BE2C (cell line): ENCODE measurements at regions not wholly inside any gene's neighbourhood (a gene's known extent, or its start where the extent isn't known, plus 50 kb on each side); places are given as distances from the start of the nearest gene placed in this dataset.

Experiments used
- DNase-seq: peaks from one replicate; pipeline ENCODE4 v3.0.0-alpha.2; 2020
- H3K27me3 ChIP-seq: fragments of 250-450 bp; sonication (Bioruptor Pico); 2 replicates; pipeline ENCODE4 v1.5.1; 2020; ENCODE audit warnings: mild to moderate bottlenecking
- H3K36me3 ChIP-seq: fragments of 250-450 bp; sonication (Bioruptor Pico); 2 replicates; pipeline ENCODE4 v1.5.1; 2020; ENCODE audit warnings: mild to moderate bottlenecking
- H3K4me1 ChIP-seq: fragments of 250-450 bp; sonication (Bioruptor Pico); 2 replicates; pipeline ENCODE4 v1.5.1; 2020
- H3K4me3 ChIP-seq: 2 replicates; pipeline ENCODE4 v1.5.1; 2011; ENCODE audit warnings: low read depth, low read length
- H3K9me3 ChIP-seq: fragments of 250-450 bp; sonication (Bioruptor Pico); 2 replicates; pipeline ENCODE4 v1.5.1; 2020
- TF ChIP-seq, protein P1 (sequence below): IDR thresholded peaks from 2 replicates; pipeline ENCODE4 v1.5.1; 2012; ENCODE audit warnings: mild to moderate bottlenecking, low read depth, low read length

DNA sequence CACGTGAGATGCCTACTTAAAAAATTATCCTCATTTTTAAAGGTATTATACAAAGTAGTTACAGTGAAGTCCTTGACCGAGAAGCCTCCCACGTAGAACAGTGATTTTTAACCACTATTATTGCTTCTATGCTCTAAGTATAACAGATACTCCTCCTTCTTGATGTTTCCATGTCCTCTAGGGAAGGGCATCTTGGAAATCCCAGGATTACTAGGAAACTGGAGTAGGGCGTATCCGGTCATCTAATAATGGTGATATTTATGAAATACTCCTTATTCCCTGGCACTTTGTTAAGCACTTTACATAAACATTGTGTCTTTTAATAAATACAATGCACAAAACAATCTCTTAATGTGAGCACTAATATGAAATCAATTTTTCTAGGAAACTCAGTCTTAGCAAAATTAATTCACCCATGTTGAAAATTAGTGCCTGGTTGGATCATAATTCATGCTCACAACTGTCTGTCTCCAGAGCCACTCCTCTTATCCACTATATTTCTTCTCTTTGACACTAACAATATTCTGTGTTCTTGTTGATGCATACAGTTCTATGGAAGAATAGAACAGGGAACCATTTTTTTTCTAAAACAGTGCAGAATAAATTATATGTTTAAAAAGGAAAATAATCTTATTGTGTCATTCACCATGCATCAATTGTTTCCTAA is 128.6 kb upstream of the SEMA3E start:
- H3K9me3 ChIP-seq, result no peaks in the 10 kb centered on the region
- H3K4me3 ChIP-seq, result no peak overlapping the region
- H3K27me3 ChIP-seq, result no peaks in the 10 kb centered on the region
- TF ChIP-seq, protein P1, sequence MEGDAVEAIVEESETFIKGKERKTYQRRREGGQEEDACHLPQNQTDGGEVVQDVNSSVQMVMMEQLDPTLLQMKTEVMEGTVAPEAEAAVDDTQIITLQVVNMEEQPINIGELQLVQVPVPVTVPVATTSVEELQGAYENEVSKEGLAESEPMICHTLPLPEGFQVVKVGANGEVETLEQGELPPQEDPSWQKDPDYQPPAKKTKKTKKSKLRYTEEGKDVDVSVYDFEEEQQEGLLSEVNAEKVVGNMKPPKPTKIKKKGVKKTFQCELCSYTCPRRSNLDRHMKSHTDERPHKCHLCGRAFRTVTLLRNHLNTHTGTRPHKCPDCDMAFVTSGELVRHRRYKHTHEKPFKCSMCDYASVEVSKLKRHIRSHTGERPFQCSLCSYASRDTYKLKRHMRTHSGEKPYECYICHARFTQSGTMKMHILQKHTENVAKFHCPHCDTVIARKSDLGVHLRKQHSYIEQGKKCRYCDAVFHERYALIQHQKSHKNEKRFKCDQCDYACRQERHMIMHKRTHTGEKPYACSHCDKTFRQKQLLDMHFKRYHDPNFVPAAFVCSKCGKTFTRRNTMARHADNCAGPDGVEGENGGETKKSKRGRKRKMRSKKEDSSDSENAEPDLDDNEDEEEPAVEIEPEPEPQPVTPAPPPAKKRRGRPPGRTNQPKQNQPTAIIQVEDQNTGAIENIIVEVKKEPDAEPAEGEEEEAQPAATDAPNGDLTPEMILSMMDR, result no peak
- DNase-seq, result no peak
- no peaks in the 10 kb centered on the region for H3K36me3 ChIP-seq
- no peaks in the 10 kb centered on the region for H3K4me1 ChIP-seq

DNA sequence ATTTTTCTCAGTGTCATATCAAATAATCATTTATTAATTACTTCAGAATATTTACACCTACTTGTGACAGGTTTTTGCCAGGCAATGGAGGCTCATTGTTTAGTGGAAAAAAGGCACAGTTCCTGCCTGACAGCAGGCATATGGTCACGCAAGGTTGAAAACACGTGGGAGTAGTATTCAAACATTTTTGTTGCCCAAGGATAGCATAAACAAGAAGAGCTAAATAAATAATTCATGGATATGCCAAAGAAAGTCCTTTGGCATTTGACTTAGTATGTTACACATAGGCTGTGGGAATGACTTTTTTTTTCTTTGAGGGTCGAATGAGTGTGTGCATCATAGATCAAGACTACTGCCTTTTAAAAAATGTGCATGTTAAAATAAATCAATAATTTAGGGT is 120.5 kb upstream of the SEMA3E start:
- H3K4me1 ChIP-seq, result no peaks in the 10 kb centered on the region
- no peaks in the 10 kb centered on the region for H3K9me3 ChIP-seq
- no peaks in the 10 kb centered on the region for H3K36me3 ChIP-seq
- no peak for DNase-seq
- TF ChIP-seq, protein P1, result no peak
- no peak overlapping the region for H3K4me3 ChIP-seq
- H3K27me3 ChIP-seq, result no peaks in the 10 kb centered on the region

DNA sequence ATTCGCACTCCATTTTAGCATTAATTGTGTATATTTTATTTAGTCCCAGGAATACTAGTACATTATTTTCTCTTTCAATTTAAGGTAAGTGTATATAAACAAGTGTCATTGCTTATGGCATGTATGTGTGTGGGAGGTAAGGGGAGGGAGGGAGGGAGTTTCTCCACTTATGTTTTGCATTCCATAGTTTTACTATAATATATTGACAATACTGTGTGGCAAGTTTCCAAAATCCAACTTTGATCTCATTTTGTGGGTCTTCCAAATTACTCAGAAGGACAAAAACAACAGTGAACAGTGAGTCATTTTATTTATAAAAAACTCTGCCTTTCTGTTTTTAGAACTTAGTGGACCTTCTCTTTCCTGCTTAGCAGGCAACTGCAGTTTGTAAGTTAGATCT is 102.3 kb upstream of the SEMA3E start:
- TF ChIP-seq, protein P1, result no peak
- H3K36me3 ChIP-seq, result no peaks in the 10 kb centered on the region
- H3K9me3 ChIP-seq, result no peaks in the 10 kb centered on the region
- DNase-seq, result no peak
- H3K27me3 ChIP-seq, result no peaks in the 10 kb centered on the region
- H3K4me1 ChIP-seq, result no peaks in the 10 kb centered on the region
- H3K4me3 ChIP-seq, result no peak overlapping the region

DNA sequence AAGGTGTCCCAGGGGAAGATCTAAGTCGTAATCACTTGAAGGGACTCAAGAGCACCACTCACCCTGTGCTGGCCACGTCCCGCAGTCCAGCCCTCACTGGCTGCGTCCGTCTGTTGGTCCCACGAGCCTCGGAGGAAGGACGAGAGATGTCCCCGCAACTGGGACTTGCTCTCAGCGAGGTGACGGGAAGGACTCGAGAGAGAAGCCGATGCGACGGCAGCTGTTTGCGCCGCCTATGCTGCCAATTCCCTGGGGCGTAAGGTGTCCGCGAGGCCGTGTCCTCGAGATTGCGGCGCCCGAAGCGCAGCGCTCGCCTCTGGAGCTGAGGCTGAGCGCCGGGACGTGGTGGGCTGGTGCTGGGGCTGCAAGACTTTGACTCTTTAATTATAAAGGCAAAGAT is 100.6 kb upstream of the SEMA3E start:
- DNase-seq, result no peak
- TF ChIP-seq, protein P1, result no peak

DNA sequence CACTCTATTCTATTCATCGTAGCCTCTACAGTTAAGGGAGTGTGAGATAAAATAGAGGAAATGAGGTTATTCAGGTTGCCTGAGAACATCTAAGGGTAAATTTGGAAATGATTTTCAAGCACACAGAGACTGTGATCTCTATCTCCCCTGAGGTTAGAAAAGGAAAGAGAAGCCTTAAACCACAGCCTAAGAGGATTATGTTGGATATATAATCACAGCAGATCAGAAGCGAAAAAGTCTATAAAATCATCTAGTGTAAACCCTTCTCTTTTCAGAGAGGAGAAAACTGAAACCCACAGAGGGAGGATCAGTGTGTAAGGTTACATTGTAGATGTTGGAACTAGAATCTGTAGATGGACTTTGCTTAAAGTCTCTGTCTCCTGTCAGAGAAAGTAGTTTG is 90.6 kb upstream of the SEMA3E start:
- Histone ChIP-seq H3K36me3 (no peaks in the 10 kb centered on the region), H3K27me3 (no peaks in the 10 kb centered on the region), H3K4me1 (peaks cover 5% of the 10 kb centered on the region; the same call in 1 of the 2 replicates), H3K4me3 (no peak overlapping the region), H3K9me3 (no peaks in the 10 kb centered on the region)
- DNase-seq, result no peak
- TF ChIP-seq, protein P1, result no peak

More for the DNA sequence above, 100.6 kb upstream of the SEMA3E start:
- H3K27me3 ChIP-seq, result no peaks in the 10 kb centered on the region
- H3K9me3 ChIP-seq, result no peaks in the 10 kb centered on the region
- H3K36me3 ChIP-seq, result no peaks in the 10 kb centered on the region
- H3K4me1 ChIP-seq, result no peaks in the 10 kb centered on the region
- no peak overlapping the region for H3K4me3 ChIP-seq

DNA sequence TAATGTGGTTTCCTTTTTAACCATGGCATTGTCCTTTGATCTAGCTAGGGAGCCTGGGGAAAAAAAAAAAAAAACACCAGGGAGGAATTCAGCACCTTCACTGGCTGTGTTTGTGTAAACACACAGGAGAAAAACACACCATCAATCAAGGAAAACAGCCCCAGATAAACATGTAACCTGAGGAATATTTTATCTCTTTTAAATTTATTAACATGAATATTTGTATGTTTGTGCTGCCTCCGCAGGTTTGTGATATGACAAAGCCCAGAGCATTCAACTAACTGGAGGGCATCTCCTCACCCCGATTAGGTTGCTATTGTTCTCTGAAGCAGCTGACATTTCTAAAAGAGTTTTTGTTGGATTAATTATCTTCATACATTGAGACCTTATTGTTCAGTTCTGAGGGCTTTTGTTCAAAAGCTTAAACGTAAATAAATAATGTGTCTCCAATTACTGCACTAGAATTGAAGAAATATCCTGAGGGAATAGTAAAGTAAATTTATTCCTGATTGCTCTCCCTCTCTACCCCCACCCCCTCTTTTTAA is 89.4 kb upstream of the SEMA3E start:
- TF ChIP-seq, protein P1, result no peak
- no peaks in the 10 kb centered on the region for H3K27me3 ChIP-seq
- DNase-seq, result no peak
- H3K4me1 ChIP-seq, result peaks cover 5% of the 10 kb centered on the region; the same call in 1 of the 2 replicates
- H3K9me3 ChIP-seq, result no peaks in the 10 kb centered on the region
- H3K36me3 ChIP-seq, result no peaks in the 10 kb centered on the region
- H3K4me3 ChIP-seq, result no peak overlapping the region
